A549 (cell line): ENCODE measurements at regions not wholly inside any gene's neighbourhood (a gene's known extent, or its start where the extent isn't known, plus 50 kb on each side); places are given as distances from the start of the nearest gene placed in this dataset.

Experiments
- ATAC-seq, 2 experiments: fragments of 200-7000 bp in 1 of 2; fragments of >200 bp in 1 of 2; cut with Nextera tagmentation in 1 of 2; cut with Tn5 transposase in 1 of 2; 3 replicates each; pipeline versions ENCODE4 v1.8.0 to v1.9.1; 2018 to 2020; ENCODE audit warnings: mild to moderate bottlenecking in 1 of 2, moderate library complexity in 1 of 2
- CTCF ChIA-PET: fragments of 300-600 bp; sonication (Branson Sonifier 250); formaldehyde crosslinking; extraction: SDS; loops from one replicate; lab custom pipeline; 2021; ENCODE audit warnings: antibody characterized with exemption, inconsistent platforms; lab: Yijun Ruan, JAX
- POLR2A ChIA-PET: fragments of 350-600 bp; formaldehyde crosslinking; extraction: SDS; loops from one replicate; lab custom pipeline; 2021; ENCODE audit warnings: antibody characterized with exemption, inconsistent platforms; lab: Yijun Ruan, JAX
- DNase-seq, 2 experiments: peaks; one replicate each; pipeline versions ENCODE4 v3.0.0 to v3.0.0-alpha.2; 2011 to 2016; ENCODE audit warnings: low read depth in 1 of 2, low spot score in 1 of 2
- FAIRE-seq: peaks from 2 replicates; lab custom pipeline; 2011; peaks lifted over from hg19 to GRCh38; lab: Jason Lieb, UNC
- H3K27ac ChIP-seq, 2 experiments: fragments of >200 bp; sonication (Bioruptor Twin); formaldehyde crosslinking; 3 replicates each; pipeline ENCODE4 v1.5.1; 2016 to 2017
- H3K4me1 ChIP-seq: fragments of >200 bp; sonication (Bioruptor Twin); formaldehyde crosslinking; 3 replicates; pipeline ENCODE4 v1.6.1; 2016
- H3K4me2 ChIP-seq: fragments of >200 bp; sonication (Bioruptor Twin); formaldehyde crosslinking; 3 replicates; pipeline ENCODE4 v1.6.1; 2016
- H3K4me3 ChIP-seq: fragments of >200 bp; sonication (Bioruptor Twin); formaldehyde crosslinking; 3 replicates; pipeline ENCODE4 v1.5.1; 2016
- H3K9me3 ChIP-seq: fragments of >200 bp; sonication (Bioruptor Twin); formaldehyde crosslinking; 3 replicates; pipeline ENCODE4 v1.6.1; 2016
- CBX8 ChIP-seq: fragments of 200-600 bp; sonication (generic); IDR thresholded peaks from 2 replicates; pipeline ENCODE4 v1.6.1; 2016
- CHD4 ChIP-seq: fragments of 200-600 bp; sonication (generic); IDR thresholded peaks from 2 replicates; pipeline ENCODE4 v1.6.1; 2016; ENCODE audit warnings: antibody characterized with exemption, mild to moderate bottlenecking, borderline replicate concordance
- EHF ChIP-seq: fragments of 250-450 bp; sonication (Bioruptor Pico); IDR thresholded peaks from 2 replicates; pipeline ENCODE4 v1.5.0; 2020; ENCODE audit warnings: mild to moderate bottlenecking
- EHMT2 ChIP-seq: fragments of 200-600 bp; sonication (generic); IDR thresholded peaks from 2 replicates; pipeline ENCODE4 v1.6.1; 2016; ENCODE audit warnings: antibody characterized with exemption, low read depth, mild to moderate bottlenecking, moderate library complexity
- ELK1 ChIP-seq: fragments of 150-350 bp; IDR thresholded peaks from 2 replicates; pipeline ENCODE4 v1.6.1; 2014; ENCODE audit warnings: low read depth, mild to moderate bottlenecking, low read length
- ESRRA ChIP-seq: fragments of 150-350 bp; IDR thresholded peaks from 2 replicates; pipeline ENCODE4 v1.6.1; 2014; ENCODE audit warnings: mild to moderate bottlenecking, low read length, borderline replicate concordance
- HDAC2 ChIP-seq: fragments of 200-600 bp; sonication (generic); IDR thresholded peaks from 2 replicates; pipeline ENCODE4 v1.6.1; 2016
- HES2 ChIP-seq: fragments of >200 bp; sonication (Bioruptor Twin); formaldehyde crosslinking; IDR thresholded peaks from 2 replicates; pipeline ENCODE4 v1.6.1; 2016
- JUNB ChIP-seq: fragments of >200 bp; sonication (Bioruptor Twin); formaldehyde crosslinking; IDR thresholded peaks from 2 replicates; pipeline ENCODE4 v1.6.1; 2016
- KDM5A ChIP-seq: fragments of 200-600 bp; sonication (generic); IDR thresholded peaks from 2 replicates; pipeline ENCODE4 v1.6.1; 2016; ENCODE audit warnings: antibody characterized with exemption, mild to moderate bottlenecking
- MAFK ChIP-seq: fragments of 450-650 bp; IDR thresholded peaks from 2 replicates; pipeline ENCODE4 v1.6.1; 2014; ENCODE audit not compliant: partially characterized antibody
- MAZ ChIP-seq: fragments of 150-350 bp; IDR thresholded peaks from 2 replicates; pipeline ENCODE4 v1.6.1; 2014; ENCODE audit warnings: antibody characterized with exemption, low read depth, low read length, borderline replicate concordance
- NFE2L2 ChIP-seq: fragments of 150-350 bp; conservative IDR thresholded peaks from 2 replicates; pipeline ENCODE4 v1.6.1; 2014; ENCODE audit warnings: low read length
- NR3C1 ChIP-seq: fragments of >200 bp; sonication (Bioruptor Twin); formaldehyde crosslinking; IDR thresholded peaks from 3 replicates; pipeline ENCODE4 v1.6.1; 2017
- POLR2A ChIP-seq: IDR thresholded peaks from 2 replicates; pipeline ENCODE4 v1.6.1; 2012; ENCODE audit warnings: mild to moderate bottlenecking, low read length
- POLR2AphosphoS2 ChIP-seq: conservative IDR thresholded peaks from 2 replicates; pipeline ENCODE4 v1.6.1; 2012; ENCODE audit warnings: low read length, improper control_type of control experiment, inconsistent platforms
- RAD21 ChIP-seq, 2 experiments: fragments of >200 bp in 1 of 2; sonication (Bioruptor Twin) in 1 of 2; formaldehyde crosslinking in 1 of 2; IDR thresholded peaks in 1 of 2; conservative IDR thresholded peaks in 1 of 2; 2 replicates in 1 of 2; 3 replicates in 1 of 2; pipeline ENCODE4 v1.6.1; 2012 to 2018; ENCODE audit warnings: inconsistent platforms in 1 of 2
- RARB ChIP-seq: fragments of 250-450 bp; sonication (Bioruptor Pico); IDR thresholded peaks from 2 replicates; pipeline ENCODE4 v1.8.0; 2021; ENCODE audit warnings: mild to moderate bottlenecking, moderate library complexity
- RFX5 ChIP-seq: fragments of 450-650 bp; IDR thresholded peaks from 2 replicates; pipeline ENCODE4 v1.7.1; 2014; ENCODE audit warnings: antibody characterized with exemption, mild to moderate bottlenecking, moderate library complexity
- SREBF2 ChIP-seq: fragments of 450-650 bp; IDR thresholded peaks from 2 replicates; pipeline ENCODE4 v1.6.1; 2014; ENCODE audit warnings: mild to moderate bottlenecking, moderate library complexity
- TFCP2L1 ChIP-seq: fragments of 250-450 bp; sonication (Bioruptor Pico); IDR thresholded peaks from 2 replicates; pipeline ENCODE4 v1.5.0; 2021; ENCODE audit warnings: mild to moderate bottlenecking
- ZC3H11A ChIP-seq: fragments of 450-650 bp; IDR thresholded peaks from 2 replicates; pipeline ENCODE4 v1.6.1; 2014; ENCODE audit warnings: antibody characterized with exemption, mild to moderate bottlenecking
- ZSCAN20 ChIP-seq: fragments of 250-450 bp; sonication (Bioruptor Pico); IDR thresholded peaks from 2 replicates; pipeline ENCODE4 v1.8.0; 2022; ENCODE audit warnings: mild to moderate bottlenecking, moderate library complexity
- WGBS: methylation state at CpG from one replicate; pipeline ENCODE4 v1.1.6; 2017; ENCODE audit errors: missing lambda C conversion rate; 5-methylcytosine and 5-hydroxymethylcytosine counted together
- TF ChIP-seq, protein P1 (sequence below): fragments of >200 bp; sonication (Bioruptor Twin); formaldehyde crosslinking; IDR thresholded peaks from 3 replicates; pipeline ENCODE4 v1.6.1; 2016
- TF ChIP-seq, protein P2 (sequence below): fragments of >200 bp; sonication (Bioruptor Twin); formaldehyde crosslinking; IDR thresholded peaks from 3 replicates; pipeline ENCODE4 v1.5.1; 2016

DNA sequence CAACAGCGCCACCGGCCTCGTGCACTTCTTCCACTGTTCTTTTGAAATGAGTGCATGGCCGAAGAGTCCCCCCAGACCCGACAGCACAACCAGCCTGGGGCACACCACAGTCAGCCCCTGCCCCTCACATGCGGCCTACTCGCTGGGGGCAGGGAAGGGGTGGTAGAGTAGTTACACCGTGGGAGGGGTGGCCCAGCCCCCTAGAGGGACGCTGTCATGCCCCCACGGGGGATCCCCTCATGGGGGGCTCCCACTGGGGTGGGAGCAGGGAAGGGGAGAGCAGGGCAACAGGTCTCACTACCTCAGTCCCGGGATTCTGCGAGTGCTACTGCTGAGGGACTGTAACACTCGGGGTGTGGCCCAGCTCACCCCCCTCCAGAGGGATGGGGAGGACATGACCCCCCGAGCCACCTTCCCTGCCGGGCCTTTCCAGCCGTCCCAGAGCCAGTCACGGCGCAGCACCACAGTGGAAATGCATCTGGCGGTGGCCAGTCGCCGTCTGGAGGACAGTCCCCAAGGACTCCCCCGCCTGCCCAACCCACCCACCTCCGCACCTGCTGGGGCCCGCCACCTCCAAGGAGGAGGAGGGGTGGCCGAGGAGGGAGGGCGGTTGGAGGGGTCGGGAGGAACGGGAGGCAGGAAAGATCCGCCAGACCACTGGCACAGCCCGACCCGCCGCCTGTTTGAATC is 84.6 kb upstream of the ZNF254 start:
- TF ChIP-seq POLR2AphosphoS2 (no peak), ESRRA (no peak), RARB (CRISPR knock-in tag) (no peak), MAZ (no peak), HDAC2 (no peak), RFX5 (no peak), POLR2A (no peak), ZC3H11A (no peak)
- TF ChIP-seq, protein P1, sequence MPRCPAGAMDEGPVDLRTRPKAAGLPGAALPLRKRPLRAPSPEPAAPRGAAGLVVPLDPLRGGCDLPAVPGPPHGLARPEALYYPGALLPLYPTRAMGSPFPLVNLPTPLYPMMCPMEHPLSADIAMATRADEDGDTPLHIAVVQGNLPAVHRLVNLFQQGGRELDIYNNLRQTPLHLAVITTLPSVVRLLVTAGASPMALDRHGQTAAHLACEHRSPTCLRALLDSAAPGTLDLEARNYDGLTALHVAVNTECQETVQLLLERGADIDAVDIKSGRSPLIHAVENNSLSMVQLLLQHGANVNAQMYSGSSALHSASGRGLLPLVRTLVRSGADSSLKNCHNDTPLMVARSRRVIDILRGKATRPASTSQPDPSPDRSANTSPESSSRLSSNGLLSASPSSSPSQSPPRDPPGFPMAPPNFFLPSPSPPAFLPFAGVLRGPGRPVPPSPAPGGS = no peak
- Histone ChIP-seq H3K4me2 (no peak overlapping the region), H3K27ac (no peak overlapping the region), H3K4me3 (no peak overlapping the region), H3K9me3 (peaks cover 46% of the 10 kb centered on the region), H3K4me1 (no peaks in the 10 kb centered on the region)
- DNase-seq = no peak
- no peak for FAIRE-seq
- WGBS = 62% methylated on average over 14 of the region's 32 CpGs
- CTCF ChIA-PET = no interaction called here
- POLR2A ChIA-PET = no interaction called here
- ATAC-seq = no peak

DNA sequence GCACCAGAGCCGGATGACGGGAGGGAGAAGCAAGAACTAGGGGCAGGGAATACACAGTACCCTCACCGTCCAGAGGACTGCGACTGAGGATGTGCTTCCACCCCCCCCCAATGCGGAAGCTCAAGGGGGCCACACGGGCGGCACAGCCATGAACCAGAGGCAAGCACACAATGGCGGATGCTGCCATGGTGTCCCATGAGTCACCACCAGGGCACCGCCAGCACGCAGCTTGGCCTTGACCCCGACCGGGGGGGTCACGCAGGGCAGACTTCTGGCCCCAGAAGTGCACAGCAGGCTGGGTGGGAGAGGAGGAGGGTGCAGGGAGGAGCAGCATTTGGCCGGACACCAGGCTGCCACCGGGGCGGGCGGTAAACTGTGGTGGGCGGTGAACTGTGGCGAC is 83.5 kb upstream of the ZNF254 start:
- 64% methylated on average over 17 of the region's 19 CpGs for whole genome bisulfite sequencing
- CTCF ChIA-PET = no interaction called here

More for the DNA sequence above, 83.5 kb upstream of the ZNF254 start:
- Histone ChIP-seq H3K4me3 (no peak overlapping the region), H3K4me2 (no peak overlapping the region), H3K4me1 (no peaks in the 10 kb centered on the region), H3K9me3 (peaks cover 39% of the 10 kb centered on the region), H3K27ac (no peak overlapping the region)
- DNase-seq = no peak
- no peak for TF ChIP-seq CHD4
- no peak for TF ChIP-seq JUNB
- no peak for TF ChIP-seq ZSCAN20 (CRISPR knock-in tag)
- no peak for TF ChIP-seq POLR2A
- no peak for TF ChIP-seq NFE2L2
- no peak for TF ChIP-seq TFCP2L1 (CRISPR knock-in tag)
- no peak for TF ChIP-seq SREBF2
- no peak for TF ChIP-seq EHF (CRISPR knock-in tag)
- no peak for TF ChIP-seq MAZ
- no peak for TF ChIP-seq EHMT2
- TF ChIP-seq KDM5A = no peak
- no peak for TF ChIP-seq CBX8
- no peak for TF ChIP-seq HES2
- no peak for TF ChIP-seq RAD21 (conservative IDR thresholded peaks at IDR 0.05 in 1 of 2, IDR thresholded peaks at IDR 0.05 in 1 of 2)
- TF ChIP-seq, protein P2, sequence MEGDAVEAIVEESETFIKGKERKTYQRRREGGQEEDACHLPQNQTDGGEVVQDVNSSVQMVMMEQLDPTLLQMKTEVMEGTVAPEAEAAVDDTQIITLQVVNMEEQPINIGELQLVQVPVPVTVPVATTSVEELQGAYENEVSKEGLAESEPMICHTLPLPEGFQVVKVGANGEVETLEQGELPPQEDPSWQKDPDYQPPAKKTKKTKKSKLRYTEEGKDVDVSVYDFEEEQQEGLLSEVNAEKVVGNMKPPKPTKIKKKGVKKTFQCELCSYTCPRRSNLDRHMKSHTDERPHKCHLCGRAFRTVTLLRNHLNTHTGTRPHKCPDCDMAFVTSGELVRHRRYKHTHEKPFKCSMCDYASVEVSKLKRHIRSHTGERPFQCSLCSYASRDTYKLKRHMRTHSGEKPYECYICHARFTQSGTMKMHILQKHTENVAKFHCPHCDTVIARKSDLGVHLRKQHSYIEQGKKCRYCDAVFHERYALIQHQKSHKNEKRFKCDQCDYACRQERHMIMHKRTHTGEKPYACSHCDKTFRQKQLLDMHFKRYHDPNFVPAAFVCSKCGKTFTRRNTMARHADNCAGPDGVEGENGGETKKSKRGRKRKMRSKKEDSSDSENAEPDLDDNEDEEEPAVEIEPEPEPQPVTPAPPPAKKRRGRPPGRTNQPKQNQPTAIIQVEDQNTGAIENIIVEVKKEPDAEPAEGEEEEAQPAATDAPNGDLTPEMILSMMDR = no peak
- TF ChIP-seq ELK1 = no peak
- TF ChIP-seq NR3C1 = no peak
- TF ChIP-seq RARB (CRISPR knock-in tag) = no peak
- TF ChIP-seq MAFK = no peak
- no peak for TF ChIP-seq RFX5
- no peak for ATAC-seq
- FAIRE-seq = no peak
- POLR2A ChIA-PET = no interaction called here
